GM19239 (cell line): ENCODE measurements at regions not wholly inside any gene's neighbourhood (a gene's known extent, or its start where the extent isn't known, plus 50 kb on each side); places are given as distances from the start of the nearest gene placed in this dataset.
"Not testable (repeated sequence)": the region's sequence is repeated elsewhere in the genome, so short reads cannot be mapped to it uniquely, and the experiment has no call there.

Experiments used
- DNase-seq: peaks from one replicate; pipeline ENCODE4 v3.0.0; 2011; ENCODE audit warnings: low spot score; ENCODE audit not compliant: insufficient read length
- FAIRE-seq: peaks from 2 replicates; lab custom pipeline; 2011; peaks lifted over from hg19 to GRCh38; lab: Jason Lieb, UNC

GRCh38 chr15:56812961-56813360, 79.7 kb upstream of the ZNF280D start:
- no peak for FAIRE-seq

GRCh38 chr15:56812221-56812620, 78.9 kb upstream of the ZNF280D start:
- FAIRE-seq (no peak), DNase-seq (no peak)

More at GRCh38 chr15:56812961-56813360, 79.7 kb upstream of the ZNF280D start:
- DNase-seq = no peak

- FAIRE-seq (no peak), DNase-seq (no peak)
Measured at GRCh38 chr15:56811586-56811985, 78.3 kb upstream of the ZNF280D start.

GRCh38 chr15:56808160-56808559, 74.9 kb upstream of the ZNF280D start:
- DNase-seq (no peak), FAIRE-seq (no peak)

GRCh38 chr15:56806148-56806536, 72.8 kb upstream of the ZNF280D start:
- FAIRE-seq = no peak
- DNase-seq = no peak

- FAIRE-seq = peak; percentile 52
Measured at GRCh38 chr15:56805466-56806147, 72.3 kb upstream of the ZNF280D start.

GRCh38 chr15:56804938-56805337, 71.6 kb upstream of the ZNF280D start:
- FAIRE-seq = no peak
- DNase-seq = no peak

More at GRCh38 chr15:56805466-56806147, 72.3 kb upstream of the ZNF280D start:
- DNase-seq = no peak

- FAIRE-seq = peak; percentile 87
- no peak for DNase-seq
Measured at GRCh38 chr15:56804279-56804678, 71.0 kb upstream of the ZNF280D start.

GRCh38 chr15:56802161-56802560, 68.9 kb upstream of the ZNF280D start:
- no peak for DNase-seq
- FAIRE-seq = no peak

- FAIRE-seq (peak; percentile 67), DNase-seq (no peak)
Measured at GRCh38 chr15:56798639-56799038, 65.3 kb upstream of the ZNF280D start.

GRCh38 chr15:56797720-56798275, 64.5 kb upstream of the ZNF280D start:
- DNase-seq (no peak), FAIRE-seq (no peak)

GRCh38 chr15:56795502-56795901, 62.2 kb upstream of the ZNF280D start:
- DNase-seq (no peak), FAIRE-seq (no peak)

- no peak for FAIRE-seq
- DNase-seq = no peak
Measured at GRCh38 chr15:56794553-56795329, 61.4 kb upstream of the ZNF280D start.

- FAIRE-seq (no peak), DNase-seq (no peak)
Measured at GRCh38 chr15:56794165-56794552, 60.9 kb upstream of the ZNF280D start.

- no peak for DNase-seq
- FAIRE-seq = no peak
Measured at GRCh38 chr15:56792211-56792610, 58.9 kb upstream of the ZNF280D start.

- FAIRE-seq, DNase-seq: not testable (repeated sequence)
Measured at GRCh38 chr15:56791521-56791920, 58.2 kb upstream of the ZNF280D start.

- DNase-seq (no peak), FAIRE-seq (no peak)
Measured at GRCh38 chr15:56788359-56788758, 55.0 kb upstream of the ZNF280D start.

GRCh38 chr15:56786966-56787365, 53.7 kb upstream of the ZNF280D start:
- DNase-seq = no peak
- peak; percentile 70 for FAIRE-seq

GRCh38 chr15:56783857-56784661, 50.8 kb upstream of the ZNF280D start:
- no peak for FAIRE-seq
- DNase-seq = no peak

- no peak for FAIRE-seq
- DNase-seq = no peak
Measured at GRCh38 chr15:56783156-56783856, 50.0 kb upstream of the ZNF280D start.
